NCI-H2196 treated with DMSO at 0.1 percent for 48 hours (cell line): ENCODE measurements at regions not wholly inside any gene's neighbourhood (a gene's known extent, or its start where the extent isn't known, plus 50 kb on each side); places are given as distances from the start of the nearest gene placed in this dataset.

Experiments
- DNase-seq: peaks from one replicate; lab custom pipeline; 2025; ENCODE audit not compliant: unreplicated experiment; lab: John Stamatoyannopoulos, UW

GRCh38 chr20:16175322-16175961 lies 397.8 kb downstream of the KIF16B start:
- no peak for DNase-seq

GRCh38 chr20:16174311-16174710 lies 398.9 kb downstream of the KIF16B start:
- DNase-seq = no peak

GRCh38 chr20:16173044-16173443 lies 400.2 kb downstream of the KIF16B start:
- no peak for DNase-seq

- DNase-seq = no peak
Observed at GRCh38 chr20:16171180-16171579, 402.1 kb downstream of the KIF16B start.

- no peak for DNase-seq
Observed at GRCh38 chr20:16170406-16170971, 402.8 kb downstream of the KIF16B start.

GRCh38 chr20:16167423-16168130 lies 405.7 kb downstream of the KIF16B start:
- no peak for DNase-seq

GRCh38 chr20:16166737-16167136 lies 406.5 kb downstream of the KIF16B start:
- DNase-seq = no peak

GRCh38 chr20:16158976-16159286 lies 414.3 kb downstream of the KIF16B start:
- no peak for DNase-seq

GRCh38 chr20:16158090-16158975 lies 414.9 kb downstream of the KIF16B start:
- DNase-seq = no peak

- DNase-seq = no peak
Observed at GRCh38 chr20:16147916-16148315, 425.3 kb downstream of the KIF16B start.

GRCh38 chr20:16147216-16147615 lies 426.0 kb downstream of the KIF16B start:
- DNase-seq = no peak

GRCh38 chr20:16145919-16146318 lies 427.3 kb downstream of the KIF16B start:
- DNase-seq = no peak

GRCh38 chr20:16143596-16143995 lies 429.7 kb downstream of the KIF16B start:
- no peak for DNase-seq

- no peak for DNase-seq
Observed at GRCh38 chr20:16135630-16136029, 437.6 kb downstream of the KIF16B start.

GRCh38 chr20:16132036-16132798 lies 441.0 kb downstream of the KIF16B start:
- DNase-seq = no peak

- DNase-seq = no peak
Observed at GRCh38 chr20:16129411-16129810, 443.8 kb downstream of the KIF16B start.

GRCh38 chr20:16128538-16129106 lies 444.6 kb downstream of the KIF16B start:
- DNase-seq = no peak

GRCh38 chr20:16125816-16126215 lies 447.4 kb downstream of the KIF16B start:
- DNase-seq = no peak

GRCh38 chr20:16124911-16125776 lies 448.1 kb downstream of the KIF16B start:
- DNase-seq = no peak

- DNase-seq = no peak
Observed at GRCh38 chr20:16124491-16124890, 448.8 kb downstream of the KIF16B start.
